ENCODE measurements at regions not wholly inside any gene's neighbourhood (a gene's known extent, or its start where the extent isn't known, plus 50 kb on each side); places are given as distances from the start of the nearest gene placed in this dataset.

GRCh38 chr6:43926634-43927531 is 156.9 kb downstream of the VEGFA start (continued):
- TF ChIP-seq ZBTB17 (CRISPR knock-in tag; IDR thresholded peaks at IDR 0.05) = peak; percentile 81
- TF ChIP-seq NCOR1 (IDR thresholded peaks at IDR 0.05) = no peak
- peak in 1 of 2 experiments; percentile 93; a peak in 2 of 4 replicates for TF ChIP-seq TBL1XR1 (IDR thresholded peaks at IDR 0.05; ENCODE audit: low read length in 2 of 2)
- no peak for TF ChIP-seq CBX2 (IDR thresholded peaks at IDR 0.05; ENCODE audit: insufficient read depth, low read length, poor library complexity, severe bottlenecking)
- peak; percentile 71 for TF ChIP-seq TCF3 (CRISPR knock-in tag; IDR thresholded peaks at IDR 0.05)
- TF ChIP-seq TEAD1 (CRISPR knock-in tag; IDR thresholded peaks at IDR 0.05) = peak; percentile 69 to 84
- peak; percentile 8 for TF ChIP-seq PYGO2 (tag; IDR thresholded peaks at IDR 0.05)
- no peak for TF ChIP-seq TAF15 (IDR thresholded peaks at IDR 0.05; ENCODE audit: low read depth, low read length)
- TF ChIP-seq, protein P1, sequence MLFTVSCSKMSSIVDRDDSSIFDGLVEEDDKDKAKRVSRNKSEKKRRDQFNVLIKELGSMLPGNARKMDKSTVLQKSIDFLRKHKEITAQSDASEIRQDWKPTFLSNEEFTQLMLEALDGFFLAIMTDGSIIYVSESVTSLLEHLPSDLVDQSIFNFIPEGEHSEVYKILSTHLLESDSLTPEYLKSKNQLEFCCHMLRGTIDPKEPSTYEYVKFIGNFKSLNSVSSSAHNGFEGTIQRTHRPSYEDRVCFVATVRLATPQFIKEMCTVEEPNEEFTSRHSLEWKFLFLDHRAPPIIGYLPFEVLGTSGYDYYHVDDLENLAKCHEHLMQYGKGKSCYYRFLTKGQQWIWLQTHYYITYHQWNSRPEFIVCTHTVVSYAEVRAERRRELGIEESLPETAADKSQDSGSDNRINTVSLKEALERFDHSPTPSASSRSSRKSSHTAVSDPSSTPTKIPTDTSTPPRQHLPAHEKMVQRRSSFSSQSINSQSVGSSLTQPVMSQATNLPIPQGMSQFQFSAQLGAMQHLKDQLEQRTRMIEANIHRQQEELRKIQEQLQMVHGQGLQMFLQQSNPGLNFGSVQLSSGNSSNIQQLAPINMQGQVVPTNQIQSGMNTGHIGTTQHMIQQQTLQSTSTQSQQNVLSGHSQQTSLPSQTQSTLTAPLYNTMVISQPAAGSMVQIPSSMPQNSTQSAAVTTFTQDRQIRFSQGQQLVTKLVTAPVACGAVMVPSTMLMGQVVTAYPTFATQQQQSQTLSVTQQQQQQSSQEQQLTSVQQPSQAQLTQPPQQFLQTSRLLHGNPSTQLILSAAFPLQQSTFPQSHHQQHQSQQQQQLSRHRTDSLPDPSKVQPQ (CRISPR knock-in tag; IDR thresholded peaks at IDR 0.05; ENCODE audit: borderline replicate concordance) = 0 out of 2 replicates have a peak, but pooled peaks have one; percentile 7
- TF ChIP-seq HDAC3 (IDR thresholded peaks at IDR 0.05; ENCODE audit: borderline replicate concordance, partially characterized antibody) = no peak
- peak; percentile 18; the same call in 1 of the 2 replicates for TF ChIP-seq MAFK (IDR thresholded peaks at IDR 0.05; ENCODE audit: low read length)
- TF ChIP-seq ZNF586 (CRISPR knock-in tag; conservative IDR thresholded peaks at IDR 0.05) = peak; percentile 87
- TF ChIP-seq ZNF311 (CRISPR knock-in tag; IDR thresholded peaks at IDR 0.05) = peak; percentile 85; the same call in 1 of the 2 replicates
- no peak; the same call in 1 of the 2 replicates for TF ChIP-seq CBX5 (IDR thresholded peaks at IDR 0.05; ENCODE audit: borderline replicate concordance, low read depth)
- no peak; the same call in none of the 2 replicates for TF ChIP-seq TEAD2 (tag; IDR thresholded peaks at IDR 0.05)
- no peak for TF ChIP-seq ZNF655 (CRISPR knock-in tag; IDR thresholded peaks at IDR 0.05)
- TF ChIP-seq ZKSCAN1 (IDR thresholded peaks at IDR 0.05; ENCODE audit: low read depth, low read length) = peak; percentile 13; the same call in 1 of the 2 replicates
- TF ChIP-seq PML (IDR thresholded peaks at IDR 0.05; ENCODE audit: low read length) = peak; percentile 77
- no peak for TF ChIP-seq ZFP36 (IDR thresholded peaks at IDR 0.05; ENCODE audit: low read depth, low read length, partially characterized antibody)
- TF ChIP-seq ZNF324 (CRISPR knock-in tag; IDR thresholded peaks at IDR 0.05) = peak; percentile 36; the same call in 1 of the 2 replicates
- peak in 1 of 2 experiments; percentile 96; a peak in 2 of 4 replicates for TF ChIP-seq ARNT (IDR thresholded peaks at IDR 0.05)
- peak; percentile 95 for TF ChIP-seq SMAD4 (CRISPR knock-in tag; conservative IDR thresholded peaks at IDR 0.05)
- 0 out of 2 replicates have a peak, but pooled peaks have one; percentile 28 for TF ChIP-seq MBD1 (CRISPR knock-in tag; IDR thresholded peaks at IDR 0.05)

Measured in K562 (cell line).